Stomach (tissue), 8 donors: ENCODE measurements at regions not wholly inside any gene's neighbourhood (a gene's known extent, or its start where the extent isn't known, plus 50 kb on each side); places are given as distances from the start of the nearest gene placed in this dataset.

Experiments used
- DNase-seq, 2 donors: peaks; one replicate each; pipeline versions ENCODE4 v3.0.0 to v3.0.0-alpha.2; 2013 to 2019
- H3K27ac ChIP-seq, 5 donors: fragments of 200-600 bp in 4 of 5; sonication (generic) in 4 of 5; one replicate each; pipeline ENCODE4 v1.5.1; 2013 to 2019; ENCODE audit warnings: mild to moderate bottlenecking in 1 of 5, moderate library complexity in 1 of 5
- H3K27me3 ChIP-seq, 3 donors: fragments of 200-600 bp; sonication (generic); one replicate each; pipeline ENCODE4 v1.5.1; 2017 to 2019; ENCODE audit warnings: mixed run types in 1 of 3
- H3K36me3 ChIP-seq, 4 donors: fragments of 200-600 bp; sonication (generic); 1 replicate in 3 of 4; 2 replicates in 1 of 4; pipeline ENCODE4 v1.5.1; 2016 to 2019
- H3K4me1 ChIP-seq, 4 donors: fragments of 200-600 bp; sonication (generic); one replicate each; pipeline ENCODE4 v1.5.1; 2016 to 2019
- H3K4me3 ChIP-seq, 4 donors: fragments of 200-600 bp; sonication (generic) in 3 of 4; one replicate each; pipeline ENCODE4 v1.5.1; 2016 to 2019; ENCODE audit warnings: mild to moderate bottlenecking in 1 of 4
- H3K9me3 ChIP-seq, 4 donors: fragments of 200-600 bp; sonication (generic); one replicate each; pipeline ENCODE4 v1.5.1; 2016 to 2019
- EP300 ChIP-seq: sonication (generic); formaldehyde crosslinking; IDR thresholded peaks from one replicate; pipeline ENCODE4 v1.6.1; 2017; ENCODE audit warnings: antibody characterized with exemption
- POLR2A ChIP-seq, 4 donors: fragments of 450-650 bp; IDR thresholded peaks; one replicate each; pipeline ENCODE4 v1.6.1; 2016; ENCODE audit warnings: antibody characterized with exemption in 4 of 4, control low read depth in 2 of 4, mild to moderate bottlenecking in 1 of 4, moderate library complexity in 1 of 4
- POLR2AphosphoS5 ChIP-seq, 3 donors: sonication (generic); formaldehyde crosslinking; IDR thresholded peaks; one replicate each; pipeline ENCODE4 v1.6.1; 2016; ENCODE audit warnings: antibody characterized with exemption in 3 of 3
- WGBS, 5 donors: extraction: QIAGEN DNeasy Blood & Tissue Kit in 3 of 5; methylation state at CpG; one replicate each; pipeline versions ENCODE4 v1.1.5 to v1.1.7; 2013 to 2018; 5-methylcytosine and 5-hydroxymethylcytosine counted together
- intact Hi-C: fragments of 100-400 bp; cut with DNase I; formaldehyde crosslinking; loops from one replicate; pipeline ENCODE4 v1.15.1; 2023; ENCODE audit warnings: low total_unique reads
- TF ChIP-seq, protein P1 (sequence below), 7 experiments: fragments of 450-650 bp in 4 of 7; fragments of 200-600 bp in 3 of 7; sonication (generic) in 3 of 7; IDR thresholded peaks; one replicate each; pipeline ENCODE4 v1.5.1; 2016 to 2019; ENCODE audit warnings: antibody characterized with exemption in 7 of 7, control low read depth in 2 of 7, mild to moderate bottlenecking in 1 of 7
- donor health status: healthy with polysubstance abuse.
- donor health status: Bipolar disorder and iron deficiency.
- donor health status: healthy.

DNA sequence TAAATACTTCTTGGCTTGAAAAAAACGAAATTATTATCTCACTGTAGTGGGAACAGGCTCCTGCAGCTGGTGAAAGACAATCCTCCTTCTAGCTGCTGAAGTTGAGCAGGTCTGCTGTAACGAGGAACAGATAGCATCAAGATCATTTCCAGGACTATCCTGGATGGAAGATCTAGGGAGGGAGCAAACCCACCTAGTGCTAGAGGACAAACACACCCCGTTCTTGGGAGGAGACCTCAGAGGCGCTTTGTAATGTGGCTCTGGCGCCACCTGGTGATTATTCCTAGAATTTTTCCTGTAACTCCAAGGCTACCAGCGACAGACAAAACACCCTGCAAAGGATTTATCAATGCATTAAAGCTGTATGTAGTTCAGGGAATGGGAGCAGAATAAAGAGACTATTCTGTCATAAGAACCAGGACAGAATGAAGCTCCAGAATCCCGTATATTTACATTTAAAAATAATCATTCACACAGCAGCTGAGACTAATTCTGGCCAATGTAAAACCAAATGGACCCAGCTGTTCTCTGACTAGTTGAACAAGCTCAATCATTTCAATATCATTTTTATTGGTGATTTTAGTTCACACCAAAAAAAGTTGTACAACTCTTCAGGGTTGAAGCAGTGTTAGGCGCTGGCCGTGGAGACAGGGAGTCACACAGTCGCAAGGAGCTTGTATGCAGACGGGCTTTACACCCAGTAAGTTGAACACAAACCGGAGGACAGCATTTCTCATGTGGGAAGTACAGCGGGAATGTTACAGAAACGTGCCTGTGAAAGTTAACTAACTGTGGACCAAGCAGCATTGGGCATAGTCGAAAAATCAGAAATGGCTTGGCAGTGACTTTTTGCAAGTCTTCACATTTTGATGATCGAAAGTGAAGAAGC, 290.3 kb downstream of the TRIB2 start:
- 22 to 37% (median 29%) methylated on average over 16 of the region's 16 CpGs for WGBS, 5 donors
- intact Hi-C loops, result loop anchor here (5.0 to 10.0 kb wide), 2 partner anchors 272 to 1145 kb away; no protein-coding TSS in a partner anchor
- Histone ChIP-seq H3K27ac (no peak overlapping the region), H3K36me3 (no peaks in the 10 kb centered on the region), H3K27me3 (no peaks in the 10 kb centered on the region), H3K4me1 (peaks cover 0 to 27% (median 11%) of the 10 kb centered on the region in 4 donors), H3K4me3 (no peak overlapping the region), H3K9me3 (no peaks in the 10 kb centered on the region)
- peak; percentile 68 to 90 for DNase-seq
- TF ChIP-seq POLR2A (IDR thresholded peaks at IDR 0.05) (no peak), POLR2AphosphoS5 (IDR thresholded peaks at IDR 0.05) (no peak)
- TF ChIP-seq, protein P1, sequence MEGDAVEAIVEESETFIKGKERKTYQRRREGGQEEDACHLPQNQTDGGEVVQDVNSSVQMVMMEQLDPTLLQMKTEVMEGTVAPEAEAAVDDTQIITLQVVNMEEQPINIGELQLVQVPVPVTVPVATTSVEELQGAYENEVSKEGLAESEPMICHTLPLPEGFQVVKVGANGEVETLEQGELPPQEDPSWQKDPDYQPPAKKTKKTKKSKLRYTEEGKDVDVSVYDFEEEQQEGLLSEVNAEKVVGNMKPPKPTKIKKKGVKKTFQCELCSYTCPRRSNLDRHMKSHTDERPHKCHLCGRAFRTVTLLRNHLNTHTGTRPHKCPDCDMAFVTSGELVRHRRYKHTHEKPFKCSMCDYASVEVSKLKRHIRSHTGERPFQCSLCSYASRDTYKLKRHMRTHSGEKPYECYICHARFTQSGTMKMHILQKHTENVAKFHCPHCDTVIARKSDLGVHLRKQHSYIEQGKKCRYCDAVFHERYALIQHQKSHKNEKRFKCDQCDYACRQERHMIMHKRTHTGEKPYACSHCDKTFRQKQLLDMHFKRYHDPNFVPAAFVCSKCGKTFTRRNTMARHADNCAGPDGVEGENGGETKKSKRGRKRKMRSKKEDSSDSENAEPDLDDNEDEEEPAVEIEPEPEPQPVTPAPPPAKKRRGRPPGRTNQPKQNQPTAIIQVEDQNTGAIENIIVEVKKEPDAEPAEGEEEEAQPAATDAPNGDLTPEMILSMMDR (IDR thresholded peaks at IDR 0.05), result peak in 5 of 7 experiments; percentile 82 to 89 (median 85)

DNA sequence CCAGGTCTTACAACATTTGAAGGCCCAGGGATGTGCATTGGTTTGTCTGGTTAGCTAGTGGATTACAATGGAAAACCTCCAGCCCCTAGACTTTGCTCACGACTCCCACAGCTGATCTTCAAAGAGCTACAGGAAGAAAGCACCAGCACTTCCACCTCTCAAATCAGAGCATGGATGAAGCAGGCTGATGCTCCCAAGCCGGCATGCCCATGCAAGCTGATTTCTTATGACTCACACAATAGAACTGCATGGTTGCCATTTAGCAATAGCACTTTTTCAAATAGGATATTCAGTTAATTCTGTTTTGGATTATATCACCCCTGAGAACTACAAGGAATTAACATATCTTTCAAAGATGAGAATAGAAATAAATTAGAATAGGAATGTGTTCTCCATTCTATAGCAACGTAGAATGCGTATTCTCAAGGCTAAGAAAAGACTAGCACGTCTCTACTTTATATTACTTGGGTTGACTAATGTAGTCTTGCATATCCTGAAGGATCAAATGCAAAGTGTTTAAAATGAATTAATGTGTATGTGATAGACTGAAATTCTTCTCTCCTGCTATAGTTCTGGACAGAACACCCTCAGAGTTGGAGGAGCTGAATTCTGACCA, 292.4 kb downstream of the TRIB2 start:
- no peak overlapping the region for H3K27ac ChIP-seq
- TF ChIP-seq, protein P1 (IDR thresholded peaks at IDR 0.05), result no peak
- TF ChIP-seq EP300, result no peak
- TF ChIP-seq POLR2A (IDR thresholded peaks at IDR 0.05), result no peak
- no peak for TF ChIP-seq POLR2AphosphoS5 (IDR thresholded peaks at IDR 0.05)
- H3K4me1 ChIP-seq, result peaks cover 0 to 20% (median 9%) of the 10 kb centered on the region in 4 donors
- H3K9me3 ChIP-seq, result no peaks in the 10 kb centered on the region
- no peak for DNase-seq
- 72 to 87% (median 85%) methylated on average over 5 of the region's 5 CpGs for WGBS, 5 donors
- intact Hi-C loops, result loop anchor here (5.0 to 10.0 kb wide), 2 partner anchors 274 to 1147 kb away; no protein-coding TSS in a partner anchor
- H3K36me3 ChIP-seq, result no peaks in the 10 kb centered on the region
- no peak overlapping the region for H3K4me3 ChIP-seq
- peaks cover 0 to 4% (median 0%) of the 10 kb centered on the region in 3 donors for H3K27me3 ChIP-seq

DNA sequence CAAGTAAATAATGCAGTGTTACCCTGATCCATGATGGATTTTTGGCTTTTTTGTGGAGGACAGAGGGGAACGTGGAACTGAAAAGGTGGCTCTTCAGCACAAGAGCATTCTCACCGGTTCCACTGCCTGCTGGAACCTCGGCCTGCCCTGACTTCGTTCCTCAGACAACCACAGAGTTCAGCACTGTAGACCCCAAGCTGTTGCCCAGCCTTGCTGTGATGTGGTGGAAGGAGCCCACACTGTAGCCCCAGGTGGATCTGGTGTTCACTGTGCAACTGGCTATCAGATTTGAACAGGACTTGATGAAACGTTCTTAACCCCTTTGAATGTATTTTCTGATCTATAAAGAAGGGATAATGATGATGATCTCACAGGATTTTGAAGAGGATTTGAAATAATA, 293.5 kb downstream of the TRIB2 start:
- TF ChIP-seq POLR2A (IDR thresholded peaks at IDR 0.05) (no peak), EP300 (no peak), POLR2AphosphoS5 (IDR thresholded peaks at IDR 0.05) (no peak)
- TF ChIP-seq, protein P1 (IDR thresholded peaks at IDR 0.05), result no peak
- Histone ChIP-seq H3K4me1 (peaks cover 0 to 20% (median 9%) of the 10 kb centered on the region in 4 donors), H3K36me3 (no peaks in the 10 kb centered on the region), H3K27me3 (peaks cover 0 to 4% (median 0%) of the 10 kb centered on the region in 3 donors), H3K4me3 (no peak overlapping the region), H3K27ac (no peak overlapping the region), H3K9me3 (no peaks in the 10 kb centered on the region)
- DNase-seq, result no peak
- 69 to 77% (median 74%) methylated on average over 5 of the region's 5 CpGs for WGBS, 5 donors
- intact Hi-C loops, result no loop called here

DNA sequence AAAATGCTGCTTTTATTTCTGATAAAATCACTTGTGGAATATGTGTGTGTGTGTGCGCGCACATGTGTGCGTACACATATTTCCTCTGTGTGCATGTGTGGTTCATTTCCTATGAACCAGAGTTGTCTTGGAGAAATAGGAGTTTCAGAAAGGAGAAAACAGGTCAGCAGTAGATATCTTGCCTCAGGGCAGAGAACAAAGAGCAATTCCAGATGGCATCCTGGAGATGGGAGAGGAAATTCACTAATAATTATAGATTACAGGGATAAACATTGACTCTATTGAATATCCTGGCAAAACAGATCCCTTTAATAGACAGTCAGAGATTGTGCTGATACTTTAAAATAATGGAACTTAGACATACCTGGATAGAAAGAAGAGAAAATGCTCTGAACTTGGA, 298.0 kb downstream of the TRIB2 start:
- no peak for DNase-seq
- 95 to 100% (median 97%) methylated on average over 3 of the region's 3 CpGs for WGBS, 5 donors
- no peaks in the 10 kb centered on the region for H3K4me1 ChIP-seq
- no peaks in the 10 kb centered on the region for H3K9me3 ChIP-seq
- no peaks in the 10 kb centered on the region for H3K36me3 ChIP-seq
- no peak overlapping the region for H3K27ac ChIP-seq
- no peak for TF ChIP-seq EP300
- TF ChIP-seq POLR2AphosphoS5 (IDR thresholded peaks at IDR 0.05), result no peak
- no peak for TF ChIP-seq POLR2A (IDR thresholded peaks at IDR 0.05)
- TF ChIP-seq, protein P1 (IDR thresholded peaks at IDR 0.05), result no peak
- intact Hi-C loops, result no loop called here
- H3K27me3 ChIP-seq, result peaks cover 0 to 4% (median 0%) of the 10 kb centered on the region in 3 donors
- no peak overlapping the region for H3K4me3 ChIP-seq
